ENCODE measurements at regions not wholly inside any gene's neighbourhood (a gene's known extent, or its start where the extent isn't known, plus 50 kb on each side); places are given as distances from the start of the nearest gene placed in this dataset.

DNA sequence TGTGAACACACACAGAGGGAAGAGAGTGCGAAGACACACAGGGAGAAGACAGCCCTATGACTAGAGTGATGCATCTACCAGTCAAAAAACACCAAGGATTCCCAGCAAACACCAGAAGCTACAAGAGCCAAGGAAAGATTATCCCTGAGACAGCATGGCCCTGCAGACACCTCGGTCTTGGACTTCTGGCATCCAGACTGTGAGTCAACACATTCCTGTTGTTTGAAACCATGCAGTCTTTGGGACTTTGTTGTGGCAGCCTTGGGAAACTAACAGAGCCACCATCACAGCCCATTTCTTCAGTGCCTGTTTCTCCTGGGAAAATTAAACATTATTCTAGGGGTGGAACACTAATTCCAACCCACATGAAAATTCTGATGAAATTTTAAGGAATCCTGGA, 220.6 kb downstream of the GXYLT1 start:
- TF ChIP-seq, protein P1, sequence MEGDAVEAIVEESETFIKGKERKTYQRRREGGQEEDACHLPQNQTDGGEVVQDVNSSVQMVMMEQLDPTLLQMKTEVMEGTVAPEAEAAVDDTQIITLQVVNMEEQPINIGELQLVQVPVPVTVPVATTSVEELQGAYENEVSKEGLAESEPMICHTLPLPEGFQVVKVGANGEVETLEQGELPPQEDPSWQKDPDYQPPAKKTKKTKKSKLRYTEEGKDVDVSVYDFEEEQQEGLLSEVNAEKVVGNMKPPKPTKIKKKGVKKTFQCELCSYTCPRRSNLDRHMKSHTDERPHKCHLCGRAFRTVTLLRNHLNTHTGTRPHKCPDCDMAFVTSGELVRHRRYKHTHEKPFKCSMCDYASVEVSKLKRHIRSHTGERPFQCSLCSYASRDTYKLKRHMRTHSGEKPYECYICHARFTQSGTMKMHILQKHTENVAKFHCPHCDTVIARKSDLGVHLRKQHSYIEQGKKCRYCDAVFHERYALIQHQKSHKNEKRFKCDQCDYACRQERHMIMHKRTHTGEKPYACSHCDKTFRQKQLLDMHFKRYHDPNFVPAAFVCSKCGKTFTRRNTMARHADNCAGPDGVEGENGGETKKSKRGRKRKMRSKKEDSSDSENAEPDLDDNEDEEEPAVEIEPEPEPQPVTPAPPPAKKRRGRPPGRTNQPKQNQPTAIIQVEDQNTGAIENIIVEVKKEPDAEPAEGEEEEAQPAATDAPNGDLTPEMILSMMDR (IDR thresholded peaks at IDR 0.05; ENCODE audit: low read depth, low read length) = no peak
- H3K4me1 ChIP-seq = peaks cover 3% of the 10 kb centered on the region
- H3K27me3 ChIP-seq = no peaks in the 10 kb centered on the region
- DNase-seq = no peak
- H3K9me3 ChIP-seq = no peaks in the 10 kb centered on the region
- H3K36me3 ChIP-seq = no peaks in the 10 kb centered on the region
- H3K4me3 ChIP-seq (ENCODE audit: low read depth, low read length) = no peak overlapping the region

DNA sequence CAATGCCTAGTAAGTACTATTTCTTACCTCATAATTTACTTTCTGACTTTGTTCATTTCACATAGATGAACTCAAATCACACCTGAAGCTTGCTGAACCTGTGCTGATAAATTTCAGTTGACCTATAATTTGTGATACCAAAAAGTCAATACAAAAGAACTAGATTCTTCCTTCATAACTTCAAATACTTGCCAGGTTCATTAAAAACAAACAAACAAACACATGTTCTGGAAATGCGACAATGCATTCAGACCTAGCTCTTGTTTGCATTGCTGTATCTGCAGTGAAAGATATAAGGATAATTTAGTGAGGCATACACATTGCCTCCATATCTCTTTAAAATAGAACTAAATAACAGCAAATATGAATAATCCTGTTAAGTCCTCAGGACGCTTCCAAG, 221.3 kb downstream of the GXYLT1 start:
- Histone ChIP-seq H3K4me1 (peaks cover 3% of the 10 kb centered on the region), H3K36me3 (no peaks in the 10 kb centered on the region), H3K4me3 (ENCODE audit: low read depth, low read length) (no peak overlapping the region), H3K9me3 (no peaks in the 10 kb centered on the region), H3K27me3 (no peaks in the 10 kb centered on the region)
- DNase-seq = no peak
- TF ChIP-seq, protein P1 (IDR thresholded peaks at IDR 0.05; ENCODE audit: low read depth, low read length) = no peak

DNA sequence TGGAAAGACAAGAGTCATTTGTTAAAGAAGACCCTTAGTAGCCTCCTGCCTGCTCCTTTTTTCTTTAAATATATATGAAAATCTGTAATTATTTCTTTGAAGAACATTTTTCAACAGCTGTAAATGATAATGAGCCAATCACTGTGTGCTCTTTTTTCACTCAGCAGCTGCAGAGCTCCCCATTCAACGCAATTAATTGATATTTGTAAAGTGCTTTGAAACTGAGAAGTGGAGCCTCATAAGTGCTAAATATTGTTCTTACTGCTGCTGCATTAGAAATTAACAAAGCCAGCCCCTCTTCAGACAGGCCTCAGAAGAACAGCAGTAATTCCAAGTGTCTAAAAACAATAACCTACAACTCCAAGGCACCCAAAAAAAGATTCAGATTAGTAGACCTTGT, 224.3 kb downstream of the GXYLT1 start:
- H3K9me3 ChIP-seq = no peaks in the 10 kb centered on the region
- peaks cover 3% of the 10 kb centered on the region for H3K4me1 ChIP-seq
- H3K27me3 ChIP-seq = no peaks in the 10 kb centered on the region
- TF ChIP-seq, protein P1 (IDR thresholded peaks at IDR 0.05; ENCODE audit: low read depth, low read length) = no peak
- DNase-seq = no peak
- H3K4me3 ChIP-seq (ENCODE audit: low read depth, low read length) = no peak overlapping the region
- no peaks in the 10 kb centered on the region for H3K36me3 ChIP-seq

DNA sequence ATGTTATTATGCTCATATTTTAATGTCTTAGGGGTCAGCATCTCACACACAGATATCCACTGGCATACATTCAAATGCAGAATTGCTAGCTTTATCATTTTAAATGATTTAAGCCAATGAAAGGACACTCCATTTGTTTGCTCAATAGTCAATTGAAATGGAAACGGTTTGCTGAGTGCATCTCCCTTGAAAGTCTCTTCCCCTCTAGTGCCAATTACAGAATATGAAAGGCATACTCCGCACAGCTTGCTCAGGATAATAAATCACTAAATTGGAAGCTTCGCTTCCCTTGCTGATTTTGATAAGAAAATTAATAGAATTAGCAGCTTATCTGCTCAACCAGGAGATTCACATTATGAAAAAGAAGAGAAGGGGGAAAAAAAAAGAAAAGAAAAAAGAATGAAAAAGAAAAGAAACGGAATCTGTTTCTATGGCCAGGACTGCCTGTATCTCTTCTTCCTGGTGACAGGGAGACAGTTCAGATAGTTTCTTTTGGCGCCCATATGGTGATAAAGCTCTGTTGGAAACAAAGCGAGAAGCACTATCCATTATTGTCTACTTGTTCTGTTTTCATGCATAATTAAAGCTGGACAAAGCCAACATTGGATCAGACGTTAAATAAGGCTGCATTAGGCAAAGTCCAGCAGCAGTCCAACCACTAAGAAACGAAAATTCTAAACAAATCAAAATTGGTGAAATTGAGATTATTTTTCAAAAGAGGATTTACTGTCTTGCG, 225.0 kb downstream of the GXYLT1 start:
- no peaks in the 10 kb centered on the region for H3K27me3 ChIP-seq
- H3K4me3 ChIP-seq (ENCODE audit: low read depth, low read length) = peak overlapping the region; percentile 44
- no peaks in the 10 kb centered on the region for H3K9me3 ChIP-seq
- no peak for DNase-seq
- TF ChIP-seq, protein P1 (IDR thresholded peaks at IDR 0.05; ENCODE audit: low read depth, low read length) = no peak
- peaks cover 3% of the 10 kb centered on the region for H3K4me1 ChIP-seq
- H3K36me3 ChIP-seq = no peaks in the 10 kb centered on the region

DNA sequence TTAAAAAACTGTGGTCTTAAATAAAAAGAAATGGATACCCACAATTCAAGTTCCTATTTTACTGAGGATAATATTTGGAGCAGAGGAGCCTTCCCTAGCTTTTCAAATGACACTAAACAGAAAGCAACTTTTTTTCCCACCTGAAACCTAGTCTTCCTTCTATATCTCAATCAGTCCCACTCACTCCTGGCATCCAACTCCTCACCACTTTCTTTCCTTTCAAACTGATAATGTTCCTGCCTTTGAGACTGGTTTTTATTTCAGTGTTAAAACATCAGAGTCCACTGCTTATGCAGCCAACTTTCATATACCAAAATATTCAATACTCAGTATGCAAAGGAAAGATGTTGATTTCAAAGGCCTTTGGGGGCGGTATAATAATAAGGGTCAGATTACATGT, 225.6 kb downstream of the GXYLT1 start:
- DNase-seq = no peak
- TF ChIP-seq, protein P1 (IDR thresholded peaks at IDR 0.05; ENCODE audit: low read depth, low read length) = no peak
- H3K36me3 ChIP-seq = no peaks in the 10 kb centered on the region
- peaks cover 3% of the 10 kb centered on the region for H3K4me1 ChIP-seq
- no peaks in the 10 kb centered on the region for H3K9me3 ChIP-seq
- H3K27me3 ChIP-seq = no peaks in the 10 kb centered on the region
- H3K4me3 ChIP-seq (ENCODE audit: low read depth, low read length) = peak overlapping the region; percentile 44; the same call in 1 of the 2 replicates

DNA sequence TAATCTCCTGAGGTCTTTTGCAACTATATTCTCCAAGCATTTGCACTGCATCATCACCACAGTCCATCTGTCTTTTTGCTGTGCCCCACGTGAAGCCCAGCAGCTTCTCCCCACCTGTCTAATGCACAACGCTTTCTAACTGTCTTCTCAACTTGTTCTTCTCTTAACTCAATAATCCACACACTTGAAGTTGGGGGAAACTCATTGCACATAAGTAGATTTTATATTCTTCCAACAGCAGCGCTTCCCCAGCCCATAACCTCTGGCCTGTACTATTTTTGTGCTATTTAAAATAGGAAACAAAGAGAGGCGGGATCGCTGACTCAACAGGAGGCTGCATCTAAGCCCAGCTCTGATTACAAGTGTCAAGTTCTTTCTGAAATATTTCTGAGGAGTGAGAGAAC, 226.7 kb downstream of the GXYLT1 start:
- H3K4me3 ChIP-seq (ENCODE audit: low read depth, low read length) = no peak overlapping the region
- no peak for DNase-seq

More for the DNA sequence above, 226.7 kb downstream of the GXYLT1 start:
- TF ChIP-seq, protein P1 (IDR thresholded peaks at IDR 0.05; ENCODE audit: low read depth, low read length) = no peak
- no peaks in the 10 kb centered on the region for H3K36me3 ChIP-seq
- H3K4me1 ChIP-seq = peaks cover 3% of the 10 kb centered on the region
- H3K9me3 ChIP-seq = no peaks in the 10 kb centered on the region
- no peaks in the 10 kb centered on the region for H3K27me3 ChIP-seq

Data from BE2C (cell line).